ENCODE measurements at regions not wholly inside any gene's neighbourhood (a gene's known extent, or its start where the extent isn't known, plus 50 kb on each side); places are given as distances from the start of the nearest gene placed in this dataset.

- Histone ChIP-seq H3K9me3 (no peaks in the 10 kb centered on the region), H3K4me1 (no peaks in the 10 kb centered on the region), H3K36me3 (no peaks in the 10 kb centered on the region), H3K27me3 (peaks cover 0 to 69% of the 10 kb centered on the region in 2 donors), H3K27ac (no peak overlapping the region), H3K4me3 (no peak overlapping the region)
- DNase-seq: no peak
- intact Hi-C loops (cut with DNase I; ENCODE audit: low total_unique reads): no loop called here
- no peak for TF ChIP-seq CTCF (IDR thresholded peaks at IDR 0.05)
Observed at GRCh38 chr16:86200722-86201121, 301.8 kb downstream of the IRF8 start.

- no peak for DNase-seq
- intact Hi-C loops (cut with DNase I; ENCODE audit: low total_unique reads): no loop called here
- TF ChIP-seq CTCF (IDR thresholded peaks at IDR 0.05): no peak
- no peak overlapping the region for H3K4me3 ChIP-seq
- H3K4me1 ChIP-seq: no peaks in the 10 kb centered on the region
- H3K27ac ChIP-seq: no peak overlapping the region
- H3K9me3 ChIP-seq: no peaks in the 10 kb centered on the region
- no peaks in the 10 kb centered on the region for H3K36me3 ChIP-seq
- peaks cover 0 to 61% of the 10 kb centered on the region in 2 donors for H3K27me3 ChIP-seq
Observed at GRCh38 chr16:86201746-86202145, 302.8 kb downstream of the IRF8 start.

GRCh38 chr16:86202267-86202666 lies 303.3 kb downstream of the IRF8 start:
- DNase-seq: no peak
- no peaks in the 10 kb centered on the region for H3K9me3 ChIP-seq
- no peak for TF ChIP-seq CTCF (IDR thresholded peaks at IDR 0.05)
- intact Hi-C loops (cut with DNase I; ENCODE audit: low total_unique reads): no loop called here
- H3K36me3 ChIP-seq: no peaks in the 10 kb centered on the region
- peaks cover 0 to 57% of the 10 kb centered on the region in 2 donors for H3K27me3 ChIP-seq
- no peak overlapping the region for H3K4me3 ChIP-seq
- H3K27ac ChIP-seq: no peak overlapping the region
- no peaks in the 10 kb centered on the region for H3K4me1 ChIP-seq

GRCh38 chr16:86202760-86203426 lies 303.9 kb downstream of the IRF8 start:
- no peak for TF ChIP-seq CTCF (IDR thresholded peaks at IDR 0.05)
- Histone ChIP-seq H3K9me3 (no peaks in the 10 kb centered on the region), H3K27ac (no peak overlapping the region), H3K4me1 (no peaks in the 10 kb centered on the region), H3K36me3 (no peaks in the 10 kb centered on the region), H3K4me3 (no peak overlapping the region), H3K27me3 (peaks cover 0 to 58% of the 10 kb centered on the region in 2 donors)
- intact Hi-C loops (cut with DNase I; ENCODE audit: low total_unique reads): no loop called here
- DNase-seq: no peak

- H3K27ac ChIP-seq: no peak overlapping the region
- no peaks in the 10 kb centered on the region for H3K36me3 ChIP-seq
- peaks cover 0 to 53% of the 10 kb centered on the region in 2 donors for H3K27me3 ChIP-seq
- TF ChIP-seq CTCF (IDR thresholded peaks at IDR 0.05): no peak
- intact Hi-C loops (cut with DNase I; ENCODE audit: low total_unique reads): no loop called here
- DNase-seq: no peak
- no peaks in the 10 kb centered on the region for H3K4me1 ChIP-seq
- no peaks in the 10 kb centered on the region for H3K9me3 ChIP-seq
- no peak overlapping the region for H3K4me3 ChIP-seq
Observed at GRCh38 chr16:86203557-86204275, 304.8 kb downstream of the IRF8 start.
